HL-60 (cell line): ENCODE measurements at regions not wholly inside any gene's neighbourhood (a gene's known extent, or its start where the extent isn't known, plus 50 kb on each side); places are given as distances from the start of the nearest gene placed in this dataset.
A peak's percentile ranks its signal among the peaks of the same experiment; 100 is the strongest.

Experiments
- DNase-seq, 2 experiments: peaks; one replicate each; pipeline ENCODE4 v3.0.0-alpha.2; 2010 to 2020; ENCODE audit warnings: low read depth in 1 of 2, low spot score in 1 of 2
- H3K27ac ChIP-seq: fragments of 250-450 bp; sonication (Bioruptor Pico); replicated peaks from 2 replicates; pipeline ENCODE4 v1.5.1; 2020; ENCODE audit warnings: mild to moderate bottlenecking, moderate library complexity
- H3K27me3 ChIP-seq: fragments of 250-450 bp; sonication (Bioruptor Pico); 2 replicates; pipeline ENCODE4 v1.5.1; 2021; ENCODE audit warnings: mild to moderate bottlenecking, moderate library complexity; ENCODE audit not compliant: insufficient read depth, poor library complexity, severe bottlenecking
- H3K4me3 ChIP-seq: replicated peaks from 2 replicates; pipeline ENCODE4 v1.5.1; 2011; ENCODE audit warnings: mild to moderate bottlenecking, control low read depth, low read length; ENCODE audit not compliant: insufficient read depth
- CTCF ChIP-seq: IDR thresholded peaks from one replicate; pipeline ENCODE4 v1.5.1; 2011; ENCODE audit warnings: low read length, control low read depth, inconsistent platforms; ENCODE audit not compliant: insufficient read depth
- GABPA ChIP-seq: IDR thresholded peaks from 2 replicates; pipeline ENCODE4 v1.6.1; 2012; ENCODE audit warnings: low read depth
- POLR2AphosphoS5 ChIP-seq: IDR thresholded peaks from 2 replicates; pipeline ENCODE4 v1.6.1; 2012; ENCODE audit warnings: low read depth
- REST ChIP-seq: IDR thresholded peaks from 2 replicates; pipeline ENCODE4 v1.6.1; 2012; ENCODE audit warnings: low read depth; ENCODE audit not compliant: insufficient replicate concordance
- SPI1 ChIP-seq: IDR thresholded peaks from 2 replicates; pipeline ENCODE4 v1.6.1; 2012; ENCODE audit warnings: low read depth, mild to moderate bottlenecking, borderline replicate concordance

GRCh38 chrX:140572724-140573123, 67.9 kb upstream of the SOX3 start:
- peak in 1 of 2 experiments; percentile 31 for DNase-seq
- H3K27me3 ChIP-seq, result no peaks in the 10 kb centered on the region

GRCh38 chrX:140563893-140564292, 59.0 kb upstream of the SOX3 start:
- Histone ChIP-seq H3K27me3 (no peaks in the 10 kb centered on the region), H3K27ac (no peak overlapping the region), H3K4me3 (no peak overlapping the region)
- TF ChIP-seq GABPA (no peak), SPI1 (no peak), CTCF (no peak), POLR2AphosphoS5 (no peak), REST (no peak)
- no peak for DNase-seq

More at GRCh38 chrX:140572724-140573123, 67.9 kb upstream of the SOX3 start:
- Histone ChIP-seq H3K4me3 (no peak overlapping the region), H3K27ac (no peak overlapping the region)
- TF ChIP-seq SPI1, result no peak
- peak; percentile 45 for TF ChIP-seq CTCF
